Muscle of leg (tissue), 3 donors: ENCODE measurements at regions not wholly inside any gene's neighbourhood (a gene's known extent, or its start where the extent isn't known, plus 50 kb on each side); places are given as distances from the start of the nearest gene placed in this dataset.
"Not testable (repeated sequence)": the region's sequence is repeated elsewhere in the genome, so short reads cannot be mapped to it uniquely, and the experiment has no call there.

ENCODE experiments used
- DNase-seq: peaks from one replicate; pipeline ENCODE4 v3.0.0; 2013
- H3K27ac ChIP-seq: one replicate; pipeline ENCODE4 v1.5.1; 2013; ENCODE audit warnings: mild to moderate bottlenecking, low read length, control low read depth
- H3K27me3 ChIP-seq: one replicate; pipeline ENCODE4 v1.6.1; 2013; ENCODE audit warnings: low read length; ENCODE audit not compliant: control insufficient read depth, insufficient read depth
- H3K36me3 ChIP-seq: one replicate; pipeline ENCODE4 v1.6.1; 2013; ENCODE audit warnings: low read length; ENCODE audit not compliant: control insufficient read depth, insufficient read depth
- H3K4me1 ChIP-seq: one replicate; pipeline ENCODE4 v1.6.1; 2013; ENCODE audit warnings: low read length; ENCODE audit not compliant: control insufficient read depth, insufficient read depth
- H3K4me3 ChIP-seq: one replicate; pipeline ENCODE4 v1.5.1; 2013; ENCODE audit warnings: low read length, control low read depth
- H3K9me3 ChIP-seq: replicated peaks from 2 replicates; pipeline ENCODE4 v1.6.1; 2013; ENCODE audit warnings: low read depth, low read length; ENCODE audit not compliant: control insufficient read depth
- WGBS: methylation state at CpG from one replicate; pipeline ENCODE4 v1.1.5; 2013; ENCODE audit warnings: missing lambda C conversion rate; ENCODE audit not compliant: insufficient coverage; 5-methylcytosine and 5-hydroxymethylcytosine counted together

- H3K27ac ChIP-seq, H3K9me3 ChIP-seq, H3K4me1 ChIP-seq, H3K27me3 ChIP-seq, H3K36me3 ChIP-seq, H3K4me3 ChIP-seq, DNase-seq: not testable (repeated sequence)
- WGBS: no CpG with 5 or more reads among the region's 6 CpGs
Measured at GRCh38 chr17:54376409-54376808, 524.2 kb upstream of the TOM1L1 start.

- H3K4me1 ChIP-seq: no peaks in the 10 kb centered on the region
- no peak overlapping the region for H3K4me3 ChIP-seq
- no CpG with 5 or more reads among the region's 3 CpGs for WGBS
- no peak overlapping the region for H3K27ac ChIP-seq
- H3K36me3 ChIP-seq: no peaks in the 10 kb centered on the region
- no peak for DNase-seq
- no peaks in the 10 kb centered on the region for H3K9me3 ChIP-seq
- H3K27me3 ChIP-seq: no peaks in the 10 kb centered on the region
Measured at GRCh38 chr17:54381482-54381881, 519.2 kb upstream of the TOM1L1 start.

GRCh38 chr17:54404259-54404658, 496.4 kb upstream of the TOM1L1 start:
- no peaks in the 10 kb centered on the region for H3K9me3 ChIP-seq
- DNase-seq: no peak
- no peaks in the 10 kb centered on the region for H3K36me3 ChIP-seq
- no peaks in the 10 kb centered on the region for H3K27me3 ChIP-seq
- H3K4me1 ChIP-seq: no peaks in the 10 kb centered on the region
- H3K4me3 ChIP-seq: no peak overlapping the region
- no peak overlapping the region for H3K27ac ChIP-seq
- no CpG with 5 or more reads among the region's 1 CpG for WGBS

GRCh38 chr17:54405826-54406225, 494.8 kb upstream of the TOM1L1 start:
- no peak overlapping the region for H3K27ac ChIP-seq
- H3K4me3 ChIP-seq: no peak overlapping the region
- WGBS: no CpG with 5 or more reads among the region's 2 CpGs
- H3K9me3 ChIP-seq: no peaks in the 10 kb centered on the region
- no peaks in the 10 kb centered on the region for H3K36me3 ChIP-seq
- H3K27me3 ChIP-seq: no peaks in the 10 kb centered on the region
- no peak for DNase-seq
- no peaks in the 10 kb centered on the region for H3K4me1 ChIP-seq

GRCh38 chr17:54408731-54409130, 491.9 kb upstream of the TOM1L1 start:
- no peak for DNase-seq
- H3K9me3 ChIP-seq: no peaks in the 10 kb centered on the region
- no peak overlapping the region for H3K4me3 ChIP-seq
- no peaks in the 10 kb centered on the region for H3K36me3 ChIP-seq
- H3K4me1 ChIP-seq: no peaks in the 10 kb centered on the region
- no peak overlapping the region for H3K27ac ChIP-seq
- WGBS: 20% methylated on average over 1 of the region's 1 CpG
- no peaks in the 10 kb centered on the region for H3K27me3 ChIP-seq

- no peak overlapping the region for H3K4me3 ChIP-seq
- H3K4me1 ChIP-seq: no peaks in the 10 kb centered on the region
- H3K9me3 ChIP-seq: peaks cover 3% of the 10 kb centered on the region
- no peaks in the 10 kb centered on the region for H3K36me3 ChIP-seq
- H3K27me3 ChIP-seq: no peaks in the 10 kb centered on the region
- DNase-seq: no peak
- H3K27ac ChIP-seq: no peak overlapping the region
Measured at GRCh38 chr17:54418467-54418866, 482.2 kb upstream of the TOM1L1 start.

GRCh38 chr17:54425671-54426070, 475.0 kb upstream of the TOM1L1 start:
- DNase-seq: no peak
- Histone ChIP-seq H3K36me3 (no peaks in the 10 kb centered on the region), H3K4me3 (no peak overlapping the region), H3K4me1 (no peaks in the 10 kb centered on the region), H3K27me3 (no peaks in the 10 kb centered on the region), H3K27ac (no peak overlapping the region), H3K9me3 (peaks cover 3% of the 10 kb centered on the region)
- WGBS: 40% methylated on average over 1 of the region's 3 CpGs

GRCh38 chr17:54426296-54426886, 474.3 kb upstream of the TOM1L1 start:
- Histone ChIP-seq H3K27ac (no peak overlapping the region), H3K4me3 (no peak overlapping the region), H3K4me1 (no peaks in the 10 kb centered on the region), H3K9me3 (peaks cover 3% of the 10 kb centered on the region), H3K36me3 (no peaks in the 10 kb centered on the region), H3K27me3 (no peaks in the 10 kb centered on the region)
- peak; percentile 37 for DNase-seq
- no CpG with 5 or more reads among the region's 1 CpG for WGBS

GRCh38 chr17:54435966-54436365, 464.7 kb upstream of the TOM1L1 start:
- H3K27ac ChIP-seq: no peak overlapping the region
- H3K36me3 ChIP-seq: no peaks in the 10 kb centered on the region
- WGBS: 89% methylated on average over 8 of the region's 10 CpGs
- H3K4me1 ChIP-seq: no peaks in the 10 kb centered on the region
- peaks cover 4% of the 10 kb centered on the region for H3K9me3 ChIP-seq
- no peak for DNase-seq
- H3K4me3 ChIP-seq: no peak overlapping the region
- H3K27me3 ChIP-seq: no peaks in the 10 kb centered on the region

- H3K9me3 ChIP-seq: peaks cover 4% of the 10 kb centered on the region
- H3K4me3 ChIP-seq: no peak overlapping the region
- 62% methylated on average over 7 of the region's 7 CpGs for WGBS
- H3K27ac ChIP-seq: no peak overlapping the region
- DNase-seq: peak; percentile 7
- H3K27me3 ChIP-seq: no peaks in the 10 kb centered on the region
- no peaks in the 10 kb centered on the region for H3K36me3 ChIP-seq
- no peaks in the 10 kb centered on the region for H3K4me1 ChIP-seq
Measured at GRCh38 chr17:54439816-54440215, 460.8 kb upstream of the TOM1L1 start.

GRCh38 chr17:54451051-54451450, 449.6 kb upstream of the TOM1L1 start:
- no CpG with 5 or more reads among the region's 1 CpG for WGBS
- Histone ChIP-seq H3K36me3 (no peaks in the 10 kb centered on the region), H3K4me1 (no peaks in the 10 kb centered on the region), H3K4me3 (no peak overlapping the region), H3K27me3 (no peaks in the 10 kb centered on the region), H3K9me3 (peaks cover 13% of the 10 kb centered on the region), H3K27ac (no peak overlapping the region)
- DNase-seq: no peak
